ENCODE measurements at regions not wholly inside any gene's neighbourhood (a gene's known extent, or its start where the extent isn't known, plus 50 kb on each side); places are given as distances from the start of the nearest gene placed in this dataset.
"Not testable (repeated sequence)": the region's sequence is repeated elsewhere in the genome, so short reads cannot be mapped to it uniquely, and the experiment has no call there.

DNA sequence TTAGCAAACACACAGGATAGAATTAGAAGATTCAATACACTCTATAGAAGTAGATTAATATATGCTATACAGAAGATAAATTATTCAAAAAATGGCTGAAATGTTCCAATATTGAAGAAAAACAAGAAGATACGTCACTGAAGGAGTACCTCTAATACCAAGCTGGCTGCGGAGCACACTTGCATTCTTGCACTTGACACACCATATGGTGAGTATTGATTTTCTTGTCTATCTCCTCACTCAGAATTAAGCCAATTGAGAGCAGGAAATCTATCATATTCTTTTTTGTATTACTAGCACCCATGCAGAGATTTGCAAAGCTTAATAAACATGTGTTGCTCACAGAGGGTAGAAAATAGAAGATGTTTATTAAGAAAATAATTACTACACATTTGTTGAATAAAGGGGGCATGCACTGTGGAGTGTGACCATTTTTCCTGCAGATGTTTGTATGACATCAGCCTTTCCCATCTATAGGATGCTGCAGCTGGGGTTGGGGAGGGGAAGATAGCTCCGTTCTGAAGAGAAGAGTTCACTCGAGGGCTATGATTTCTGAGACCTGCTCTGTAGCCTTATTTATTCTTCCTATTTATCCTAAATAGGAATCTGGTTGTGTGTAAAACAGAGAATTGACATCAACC, 318.1 kb downstream of the HHIPL2 start:
- no peak for DNase-seq

DNA sequence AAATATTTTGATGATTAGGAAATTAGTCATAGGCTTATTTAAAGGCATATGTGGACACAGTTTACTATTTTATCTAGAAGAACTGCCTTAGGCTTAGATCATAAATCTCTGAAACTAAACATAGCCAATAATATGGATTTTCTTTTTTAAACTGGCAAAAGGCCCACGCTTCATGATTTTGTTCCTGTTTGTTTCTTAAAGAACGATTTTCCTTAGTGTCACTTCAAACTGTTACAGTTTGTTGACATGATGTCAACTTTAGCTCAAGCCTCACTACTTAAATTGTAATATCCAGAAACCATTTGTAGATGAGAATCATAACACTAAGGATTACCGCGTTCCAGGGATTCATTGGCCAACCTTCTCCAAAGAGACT, 322.6 kb downstream of the HHIPL2 start:
- no peak for DNase-seq

DNA sequence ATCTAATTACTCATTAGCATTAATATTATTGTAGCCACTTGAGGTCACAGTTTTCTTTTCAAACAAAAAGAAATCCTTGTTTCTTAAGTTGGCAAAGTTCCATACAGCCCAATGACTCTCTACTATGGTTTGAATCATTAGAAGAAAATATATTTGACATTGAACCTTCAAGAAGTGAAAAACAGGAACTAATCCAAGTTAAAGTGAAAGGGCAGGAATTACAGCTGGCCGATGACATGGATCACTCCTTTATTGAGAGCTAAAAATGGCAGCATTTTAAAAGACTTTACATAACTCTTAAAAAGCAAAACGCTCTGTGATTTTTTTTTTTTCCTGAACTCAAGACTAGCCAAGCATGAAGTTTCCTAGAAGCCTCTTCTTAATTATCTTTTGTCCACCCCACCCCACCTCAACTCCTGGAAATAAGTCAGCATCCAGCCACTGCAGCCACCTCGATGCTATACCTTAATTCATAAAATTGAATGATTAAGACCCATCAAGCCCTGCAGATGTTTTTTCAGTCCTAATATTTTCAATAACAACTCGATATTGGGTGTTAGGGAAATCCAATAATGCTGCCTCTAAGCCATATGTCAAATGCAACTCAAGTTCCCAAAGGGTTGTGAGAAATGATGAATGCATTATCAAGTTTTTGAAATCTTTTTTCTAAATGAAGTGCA, 323.1 kb downstream of the HHIPL2 start:
- DNase-seq, result no peak

DNA sequence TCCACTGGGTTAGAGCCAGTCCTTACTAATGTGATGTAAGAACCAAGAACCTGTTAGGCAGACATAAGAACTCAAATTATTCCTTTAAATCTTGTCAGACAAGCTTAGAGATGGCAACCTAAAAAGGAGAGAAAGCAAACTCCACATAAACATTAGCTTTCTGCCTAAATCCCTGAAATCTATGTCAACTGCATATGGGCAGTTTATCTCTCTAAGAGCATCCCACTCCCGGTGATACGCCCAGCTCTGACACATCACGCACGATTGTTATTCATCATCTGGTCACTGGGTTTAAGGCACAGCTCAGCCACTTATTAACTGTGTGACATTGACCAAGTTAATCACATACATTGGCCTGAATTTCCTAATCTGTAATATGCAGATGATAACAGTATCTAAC, 323.7 kb downstream of the HHIPL2 start:
- DNase-seq, result no peak

DNA sequence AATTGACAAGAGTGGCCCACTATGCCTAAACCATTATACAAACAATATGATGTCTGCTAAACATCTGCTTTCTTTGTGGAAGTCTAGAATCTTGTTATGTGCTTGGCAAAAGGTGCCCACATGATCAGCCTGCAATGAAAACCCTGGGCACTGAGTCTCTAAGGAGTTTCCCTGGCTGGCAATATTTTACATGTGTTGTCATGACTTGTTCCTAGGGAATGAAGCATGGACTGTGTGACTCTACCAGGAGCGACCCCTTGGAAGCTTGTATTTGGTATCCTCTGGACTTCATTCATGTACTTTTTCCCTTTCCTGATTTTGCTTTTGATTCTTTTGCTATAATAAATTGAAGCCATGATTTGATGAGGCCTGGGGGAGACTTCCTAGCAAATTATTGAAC, 324.9 kb downstream of the HHIPL2 start:
- no peak for DNase-seq

DNA sequence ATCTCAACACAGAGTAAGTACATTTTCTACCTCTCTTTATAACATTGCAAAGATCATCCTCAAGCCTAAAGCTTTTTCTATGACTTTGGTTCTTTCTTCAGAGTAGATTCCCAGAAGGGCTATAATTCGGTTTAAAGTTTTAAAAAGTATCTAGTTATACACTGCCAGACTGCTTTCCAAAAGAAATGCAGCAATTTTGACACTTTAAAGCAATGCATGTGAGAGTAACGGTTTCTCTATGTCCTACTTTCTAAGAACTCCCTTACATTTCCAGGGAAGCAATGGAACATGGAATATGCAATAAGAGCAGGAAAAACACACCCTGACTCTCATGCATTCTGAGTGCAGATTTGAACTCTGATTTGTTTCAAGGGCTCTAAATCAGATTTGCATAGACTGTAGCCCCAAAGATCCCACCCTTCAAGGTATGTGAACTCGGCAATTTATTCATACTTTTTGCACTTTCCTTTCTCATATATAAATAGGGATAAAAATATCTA, 331.6 kb downstream of the HHIPL2 start:
- DNase-seq, result no peak

DNA sequence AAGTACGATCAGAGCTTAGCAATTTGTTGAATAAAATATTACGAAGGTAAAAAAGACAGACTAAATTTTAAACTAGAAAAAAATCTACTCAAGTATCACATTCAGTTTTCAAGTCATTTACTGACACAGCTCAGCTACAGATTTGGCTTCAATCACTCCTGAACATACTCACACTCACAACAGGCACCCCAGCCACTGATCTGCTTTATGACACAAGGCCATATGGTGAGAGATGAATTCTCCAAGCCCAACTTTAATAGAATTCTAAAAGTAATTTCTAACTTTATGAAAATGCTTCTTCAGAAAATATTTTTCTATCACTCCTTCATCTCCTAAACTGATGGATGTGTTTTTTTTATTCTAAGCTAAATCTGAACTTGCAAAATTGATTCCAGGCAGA, 337.1 kb downstream of the HHIPL2 start:
- DNase-seq, result no peak

DNA sequence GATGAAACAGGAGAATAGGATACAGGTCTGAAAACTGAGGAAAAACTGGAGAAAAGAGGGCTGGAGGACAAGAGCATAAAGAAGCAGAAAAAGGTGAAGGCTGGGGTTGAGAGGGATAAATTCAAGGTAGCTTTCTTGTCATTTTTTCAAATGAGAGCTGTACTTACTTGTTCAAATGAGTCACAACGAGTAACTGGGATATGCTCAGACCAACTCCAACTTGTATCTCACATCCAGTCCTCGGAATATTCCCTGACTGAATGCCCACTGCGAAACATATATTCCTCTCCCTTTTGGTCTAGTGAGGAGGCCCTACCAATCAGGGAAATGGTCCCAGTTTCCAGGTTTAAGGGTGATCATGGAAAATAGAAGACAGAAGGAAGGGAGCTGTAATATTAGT, 343.4 kb downstream of the HHIPL2 start:
- DNase-seq, result no peak

DNA sequence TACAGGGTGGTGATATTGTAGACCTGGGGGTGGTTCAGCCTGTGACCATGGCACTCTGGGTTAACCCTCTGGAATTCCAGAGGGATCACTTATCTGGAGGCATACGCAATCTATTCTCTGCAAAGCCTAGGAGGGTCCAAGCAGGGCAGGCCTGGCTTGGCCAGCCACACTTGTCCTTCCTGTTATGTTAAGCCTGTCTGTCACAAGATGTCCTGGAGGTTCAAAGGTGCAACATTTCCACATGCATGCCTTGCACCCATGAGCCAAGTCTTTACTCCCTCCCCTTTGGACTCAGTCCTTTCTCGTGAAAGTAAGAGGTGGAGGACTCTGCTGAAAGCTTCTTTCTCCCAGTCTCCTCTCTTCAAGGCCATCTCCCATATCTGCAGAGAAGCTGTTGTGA, 345.1 kb downstream of the HHIPL2 start:
- DNase-seq, result no peak

DNA sequence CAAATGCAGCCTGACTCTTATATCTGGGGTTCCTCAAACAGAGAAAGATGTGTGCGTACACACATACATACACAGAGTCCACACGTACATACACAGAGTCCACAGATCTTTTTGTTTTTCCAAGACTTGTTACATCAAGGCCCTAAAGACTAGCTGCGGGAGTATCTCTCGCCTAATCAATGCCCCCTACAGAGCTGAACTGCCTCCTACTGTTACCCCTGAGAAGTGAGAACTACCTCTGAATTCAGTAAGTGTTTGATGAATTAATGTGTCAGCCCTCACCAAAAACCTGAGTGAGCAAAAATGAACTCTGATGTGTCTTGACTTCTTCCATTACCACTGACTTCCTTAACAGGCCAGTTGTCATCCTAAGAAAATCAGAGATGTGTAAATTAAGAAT, 351.2 kb downstream of the HHIPL2 start:
- DNase-seq, result no peak

DNA sequence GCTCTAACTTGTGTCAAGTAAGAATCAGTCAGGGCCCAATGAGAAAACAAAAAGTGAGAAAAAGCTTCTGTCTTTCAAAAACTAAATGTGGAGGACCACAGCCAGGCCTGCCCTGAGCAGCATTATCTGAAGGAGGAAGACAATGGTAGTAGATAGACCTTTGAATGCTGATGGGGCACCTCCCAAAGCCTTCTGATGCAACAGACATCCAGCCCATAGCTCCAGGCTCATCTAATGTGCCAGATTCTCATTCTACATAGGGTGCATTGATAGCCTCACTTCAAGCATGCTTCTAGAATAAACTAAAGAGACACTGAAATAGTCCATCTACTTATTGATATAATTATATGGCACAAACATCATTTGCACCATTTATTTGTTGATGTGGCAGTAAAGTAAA, 351.6 kb downstream of the HHIPL2 start:
- DNase-seq, result no peak

DNA sequence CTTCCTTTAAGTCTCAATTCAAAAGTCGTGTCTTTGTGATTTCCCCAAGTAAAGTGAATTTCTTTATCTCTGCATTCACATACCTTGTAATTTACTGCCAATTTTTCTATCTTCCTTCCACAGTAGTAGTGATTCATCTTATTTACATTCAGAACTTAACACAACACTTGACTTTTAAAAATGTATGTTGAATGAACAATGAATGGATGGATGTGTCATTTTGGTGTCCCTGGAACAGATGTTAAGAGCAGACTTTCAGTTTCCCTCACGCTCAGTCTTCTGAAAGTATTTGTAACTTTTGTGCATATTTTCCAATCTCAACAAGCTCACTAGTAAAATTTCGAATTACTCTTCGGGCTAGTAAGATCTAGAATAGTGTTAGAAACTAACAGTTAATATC, 352.0 kb downstream of the HHIPL2 start:
- DNase-seq, result no peak

DNA sequence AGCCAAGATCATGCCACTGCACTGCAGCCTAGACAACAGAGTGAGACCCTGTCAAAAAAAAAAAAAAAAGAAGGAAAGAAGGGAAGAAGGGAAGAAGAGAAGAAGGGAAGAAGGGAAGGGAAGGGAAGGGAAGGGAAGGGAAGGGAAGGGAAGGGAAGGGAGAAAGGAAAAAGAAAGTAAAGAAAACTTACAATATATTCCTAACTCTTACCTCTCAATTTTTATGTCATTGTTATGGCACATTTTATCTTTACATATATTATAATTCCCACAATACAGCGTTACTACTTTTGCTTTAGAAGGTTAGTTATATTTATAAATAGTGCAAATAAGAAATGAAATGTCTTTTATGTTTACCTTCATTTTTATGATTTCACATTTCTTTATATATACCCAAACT, 358.7 kb downstream of the HHIPL2 start:
- DNase-seq, result no peak

DNA sequence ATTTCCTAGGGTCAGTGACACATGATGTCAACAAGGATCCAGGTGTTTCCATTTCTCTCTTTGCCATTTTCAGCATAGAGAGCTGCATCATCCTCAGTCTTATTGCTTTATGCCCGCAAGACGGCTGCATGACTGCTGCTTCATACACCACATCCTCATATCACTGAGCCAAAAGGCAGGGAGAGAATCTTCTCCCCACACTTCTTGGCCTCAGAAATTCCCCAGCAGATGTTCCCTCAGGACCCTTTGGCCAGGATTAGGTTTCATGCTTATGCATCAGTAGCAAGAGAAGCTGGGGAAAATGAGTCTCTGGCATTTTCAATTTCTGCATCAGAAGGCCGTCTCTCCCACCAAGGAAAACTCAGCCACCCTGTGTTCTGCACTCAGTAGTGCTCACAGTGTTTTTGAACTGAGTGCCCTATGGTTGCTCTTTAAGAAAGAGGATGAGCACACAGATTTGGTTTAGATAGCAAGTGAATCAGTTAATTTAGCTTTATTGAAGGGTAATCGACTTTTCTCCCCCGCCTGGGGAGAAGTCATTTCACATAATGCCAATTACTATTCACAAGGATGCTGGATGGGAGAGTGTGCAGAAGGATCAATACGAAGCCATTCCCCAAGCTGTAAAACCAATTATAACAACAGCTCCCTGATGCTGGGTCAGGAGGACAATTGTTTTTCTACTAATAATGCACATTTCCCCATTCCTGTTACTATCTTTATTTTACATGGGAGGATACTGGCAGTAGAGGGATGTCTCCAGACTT, 360.2 kb downstream of the HHIPL2 start:
- DNase-seq, result no peak

DNA sequence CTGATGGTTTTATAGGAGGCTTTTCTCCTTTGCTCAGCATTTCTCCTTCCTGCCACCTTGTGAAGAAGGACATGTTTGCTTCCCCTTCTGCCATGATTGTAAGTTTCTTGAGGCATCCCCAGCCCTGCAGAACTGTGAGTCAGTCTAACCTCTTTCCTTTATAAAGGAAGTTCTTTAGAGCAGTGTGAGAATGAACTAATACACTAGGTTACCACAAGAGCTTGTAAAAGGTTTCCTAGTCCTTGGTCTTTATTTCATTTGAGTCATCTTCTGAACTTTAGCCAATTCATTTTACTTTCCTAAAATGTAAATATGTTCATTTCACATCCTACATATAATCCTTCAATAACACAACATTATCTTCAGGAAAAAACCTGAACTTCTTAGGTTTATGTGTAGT, 365.3 kb downstream of the HHIPL2 start:
- DNase-seq, result no peak

DNA sequence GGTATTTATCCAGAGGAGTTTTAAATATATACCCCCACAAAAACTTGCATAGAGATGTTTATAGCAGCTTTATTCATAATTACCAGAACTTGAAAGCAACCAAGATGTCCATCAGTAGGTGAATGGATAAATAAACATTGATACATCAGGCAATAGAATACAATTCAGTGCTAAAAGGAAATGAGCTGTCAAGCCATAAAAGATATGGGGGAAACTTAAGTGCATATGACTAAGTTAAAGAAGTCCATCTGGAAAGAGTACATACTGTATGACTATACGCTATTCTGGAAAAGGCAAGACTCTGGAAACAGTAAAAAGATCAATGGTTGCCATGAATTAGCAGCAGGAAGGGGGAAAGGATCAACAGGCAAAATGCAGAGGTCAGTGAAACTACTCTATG, 366.7 kb downstream of the HHIPL2 start:
- DNase-seq, result no peak

DNA sequence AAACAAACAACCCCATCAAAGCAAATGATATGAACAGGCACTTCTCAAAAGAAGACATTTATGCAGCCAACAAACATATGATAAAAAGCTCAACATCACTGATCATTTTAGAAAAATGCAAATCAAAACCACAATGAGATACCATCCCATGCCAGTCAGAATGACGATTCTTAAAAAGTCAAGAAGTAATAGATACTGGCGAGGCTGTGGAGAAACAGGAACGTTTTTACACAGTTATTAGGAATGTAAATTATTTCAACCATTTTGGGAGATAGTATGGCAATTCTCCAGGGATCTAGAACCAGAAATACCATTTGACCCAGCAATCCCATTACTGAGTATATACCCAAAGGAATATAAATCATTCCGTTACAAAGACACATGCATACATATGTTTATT, 370.4 kb downstream of the HHIPL2 start:
- DNase-seq, result not testable (repeated sequence)

DNA sequence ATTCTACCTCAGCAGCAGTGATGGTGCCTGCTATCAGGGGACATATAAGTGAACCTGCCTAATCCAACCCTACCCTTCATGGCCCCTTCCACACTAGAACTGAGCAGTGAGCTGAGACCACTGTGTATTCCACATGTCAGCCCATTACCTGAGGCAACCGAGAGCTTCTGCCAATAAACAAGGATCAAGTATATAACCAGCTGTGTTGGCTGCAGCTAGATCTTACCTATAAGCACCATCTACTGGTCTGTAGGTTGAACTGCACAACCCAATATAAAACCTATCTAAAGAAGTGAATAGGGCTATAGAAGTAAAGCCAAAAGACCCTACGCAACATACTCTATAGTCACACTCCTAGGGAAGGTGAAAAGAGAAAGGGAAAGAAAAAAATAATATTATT, 376.9 kb downstream of the HHIPL2 start:
- DNase-seq, result peak; percentile 9

DNA sequence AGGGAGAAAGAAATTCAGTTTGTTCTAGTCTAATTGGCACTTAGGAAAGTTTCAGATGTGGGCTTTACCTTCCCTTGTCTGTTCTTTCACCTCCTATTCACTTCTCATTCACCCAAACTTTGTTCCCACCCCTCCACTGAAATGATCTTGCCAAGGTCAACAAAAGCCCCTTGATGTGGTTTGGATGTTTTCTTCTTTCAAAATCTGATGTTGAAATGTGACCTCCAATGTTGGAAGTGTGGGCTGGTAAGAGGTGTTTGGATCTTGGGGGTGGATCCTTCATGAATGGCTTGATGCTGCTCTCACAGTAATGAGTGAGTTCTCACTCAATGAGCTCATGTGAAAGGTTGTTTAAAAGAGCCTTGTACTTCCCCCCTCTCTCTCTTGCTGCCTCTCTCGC, 379.3 kb downstream of the HHIPL2 start:
- DNase-seq, result no peak

DNA sequence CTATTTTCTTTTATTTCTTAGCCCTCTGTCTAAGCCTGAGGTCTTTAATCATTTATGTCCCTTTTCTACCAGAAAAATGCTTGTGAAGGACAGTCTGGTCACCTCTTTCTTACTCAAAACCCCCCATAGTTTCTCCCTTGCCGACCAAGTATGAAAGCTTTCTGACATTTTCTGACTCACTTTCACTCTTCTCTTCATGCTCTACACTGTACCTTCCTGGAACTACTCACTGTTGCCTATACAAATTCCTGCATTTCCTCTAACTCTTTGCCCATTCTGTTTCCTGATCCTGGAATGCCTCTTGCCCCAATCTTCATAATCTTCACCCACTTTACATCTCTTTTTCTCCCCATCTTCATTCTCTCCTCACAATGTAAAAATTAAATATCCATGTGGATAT, 380.0 kb downstream of the HHIPL2 start:
- no peak for DNase-seq

DNA sequence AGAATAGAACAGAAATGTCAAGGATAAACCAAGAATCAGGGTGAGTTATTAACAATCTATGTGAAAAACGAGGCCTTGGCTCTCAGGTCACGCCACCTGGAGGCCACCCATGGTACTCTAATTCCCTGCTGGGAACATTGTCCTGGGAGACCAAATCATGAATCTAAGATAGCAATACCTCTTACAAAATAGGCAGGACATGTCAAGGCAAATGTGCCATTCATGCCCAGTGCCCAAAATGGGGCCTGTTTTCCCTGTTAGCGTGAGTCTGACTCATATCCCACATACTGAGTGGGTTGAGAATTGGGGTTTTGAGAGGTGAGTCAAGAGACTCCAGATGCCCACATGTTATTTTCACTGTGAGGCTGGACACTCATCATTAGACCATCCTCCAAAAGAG, 380.8 kb downstream of the HHIPL2 start:
- DNase-seq, result peak; percentile 9

DNA sequence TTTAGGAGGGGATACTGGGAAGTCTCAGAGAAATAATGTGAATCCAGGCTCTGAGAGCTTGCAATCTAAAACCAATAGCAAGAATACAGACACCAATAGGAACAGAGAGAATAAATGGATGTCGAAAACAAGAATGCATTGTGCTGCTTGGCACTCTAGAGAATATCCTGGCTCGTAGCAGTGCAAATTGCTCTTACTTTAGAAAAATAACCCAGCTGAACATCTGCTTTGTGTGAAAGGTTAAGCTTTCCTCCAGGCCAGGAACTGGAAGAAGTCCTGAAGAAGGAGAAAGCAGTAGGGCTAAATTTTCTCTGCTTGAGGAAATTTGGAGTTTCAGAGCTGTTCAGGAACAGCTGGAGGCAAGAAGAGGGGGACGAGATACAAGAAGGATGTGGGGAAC, 382.3 kb downstream of the HHIPL2 start:
- no peak for DNase-seq

DNA sequence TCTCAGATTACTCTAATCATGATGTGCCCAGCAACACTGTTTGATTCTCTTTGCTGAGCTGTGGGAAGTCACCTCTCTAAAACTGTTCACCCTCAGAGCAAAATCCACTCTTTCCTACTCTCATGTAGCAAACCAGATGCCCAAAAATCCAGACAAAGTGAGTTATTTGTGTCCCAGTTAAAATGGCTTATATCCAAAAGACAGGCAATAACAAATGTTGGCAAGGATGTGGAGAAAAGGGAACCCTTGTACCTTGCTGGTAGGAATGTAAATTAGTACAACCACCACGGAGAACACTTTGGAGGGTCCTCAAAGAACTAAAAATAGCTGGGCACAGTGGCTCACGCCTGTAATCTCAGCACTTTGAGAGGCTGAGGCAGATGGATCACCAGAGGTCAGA, 384.0 kb downstream of the HHIPL2 start:
- no peak for DNase-seq

DNA sequence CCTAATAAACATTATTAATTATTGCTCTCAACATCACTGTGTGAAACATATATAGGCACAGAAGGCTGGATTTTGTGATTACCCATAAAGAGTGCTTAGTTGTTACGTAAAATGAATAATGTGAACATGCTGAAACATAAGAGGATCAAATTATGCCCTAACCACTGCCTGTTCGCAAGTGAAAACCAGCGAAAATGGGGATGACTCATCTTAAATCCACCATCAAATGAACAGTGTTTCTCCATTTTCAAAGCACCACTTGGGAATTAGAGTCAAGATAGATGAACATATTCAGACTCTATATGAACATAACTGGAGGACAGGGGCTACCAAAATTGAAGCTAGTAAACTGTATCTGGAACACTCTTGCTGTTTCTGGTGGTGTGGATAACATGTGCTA, 386.2 kb downstream of the HHIPL2 start:
- no peak for DNase-seq

All from CD4-positive, alpha-beta T cell treated with Interleukin-17A for 1 hour (primary cell).